RCC 7860 (cell line): ENCODE measurements at regions not wholly inside any gene's neighbourhood (a gene's known extent, or its start where the extent isn't known, plus 50 kb on each side); places are given as distances from the start of the nearest gene placed in this dataset.
"Not testable (repeated sequence)": the region's sequence is repeated elsewhere in the genome, so short reads cannot be mapped to it uniquely, and the experiment has no call there.

Experiments used
- DNase-seq: peaks from one replicate; pipeline ENCODE4 v3.0.0-alpha.2; 2015; ENCODE audit warnings: low spot score
- FAIRE-seq: peaks from 2 replicates; lab custom pipeline; 2012; peaks lifted over from hg19 to GRCh38; lab: Jason Lieb, UNC

- DNase-seq (peak; percentile 31), FAIRE-seq (no peak)
These were observed 189.6 kb downstream of the DUSP6 start for GRCh38 chr12:89162589-89163261.

- FAIRE-seq (no peak), DNase-seq (no peak)
These were observed 190.7 kb downstream of the DUSP6 start for GRCh38 chr12:89161557-89161956.

GRCh38 chr12:89160716-89161123 lies 191.6 kb downstream of the DUSP6 start:
- FAIRE-seq (no peak), DNase-seq (no peak)

- DNase-seq (no peak), FAIRE-seq (no peak)
These were observed 194.9 kb downstream of the DUSP6 start for GRCh38 chr12:89157413-89157812.

- no peak for FAIRE-seq
- DNase-seq, result no peak
These were observed 195.4 kb downstream of the DUSP6 start for GRCh38 chr12:89156862-89157262.

GRCh38 chr12:89156340-89156739 lies 196.0 kb downstream of the DUSP6 start:
- DNase-seq (no peak), FAIRE-seq (no peak)

- FAIRE-seq, result no peak
- DNase-seq, result no peak
These were observed 196.5 kb downstream of the DUSP6 start for GRCh38 chr12:89155826-89156225.

- FAIRE-seq (no peak), DNase-seq (no peak)
These were observed 197.4 kb downstream of the DUSP6 start for GRCh38 chr12:89154743-89155499.

- DNase-seq (no peak), FAIRE-seq (no peak)
These were observed 199.0 kb downstream of the DUSP6 start for GRCh38 chr12:89153341-89153740.

- DNase-seq (no peak), FAIRE-seq (no peak)
These were observed 200.8 kb downstream of the DUSP6 start for GRCh38 chr12:89151536-89151935.

- DNase-seq, FAIRE-seq: not testable (repeated sequence)
These were observed 201.5 kb downstream of the DUSP6 start for GRCh38 chr12:89150789-89151188.

GRCh38 chr12:89140602-89141238 lies 211.6 kb downstream of the DUSP6 start:
- no peak for DNase-seq
- FAIRE-seq, result no peak

GRCh38 chr12:89140141-89140540 lies 212.2 kb downstream of the DUSP6 start:
- FAIRE-seq, result no peak
- no peak for DNase-seq

GRCh38 chr12:89139390-89139789 lies 212.9 kb downstream of the DUSP6 start:
- DNase-seq (no peak), FAIRE-seq (no peak)

- no peak for FAIRE-seq
- DNase-seq, result no peak
These were observed 214.1 kb downstream of the DUSP6 start for GRCh38 chr12:89138048-89138852.

- DNase-seq (peak; percentile 8), FAIRE-seq (no peak)
These were observed 216.2 kb downstream of the DUSP6 start for GRCh38 chr12:89135976-89136634.

GRCh38 chr12:89134213-89134770 lies 218.0 kb downstream of the DUSP6 start:
- no peak for DNase-seq
- no peak for FAIRE-seq

- DNase-seq (no peak), FAIRE-seq (no peak)
These were observed 223.0 kb downstream of the DUSP6 start for GRCh38 chr12:89129167-89129870.

- DNase-seq (no peak), FAIRE-seq (no peak)
These were observed 225.6 kb downstream of the DUSP6 start for GRCh38 chr12:89126712-89127111.

- no peak for FAIRE-seq
- no peak for DNase-seq
These were observed 229.4 kb downstream of the DUSP6 start for GRCh38 chr12:89122852-89123251.
